ENCODE measurements at regions not wholly inside any gene's neighbourhood (a gene's known extent, or its start where the extent isn't known, plus 50 kb on each side); places are given as distances from the start of the nearest gene placed in this dataset.

DNA sequence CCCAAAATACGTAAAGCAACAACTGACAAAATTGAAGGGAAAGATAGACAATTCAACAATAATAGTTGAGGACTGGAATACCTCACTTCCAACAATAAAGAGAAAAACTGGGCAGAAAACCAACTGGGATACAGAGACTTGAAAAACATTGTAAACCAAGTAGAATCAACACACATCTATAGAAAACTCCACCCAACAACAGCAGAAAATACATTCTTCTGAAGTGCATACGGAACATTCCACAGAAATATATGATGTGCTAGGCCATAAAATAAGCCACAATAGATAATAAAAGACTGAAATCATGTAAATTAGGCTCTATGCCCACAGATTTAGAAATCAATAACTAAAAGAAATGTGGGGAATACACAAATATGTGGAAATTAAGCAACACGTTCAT is 98.4 kb upstream of the THBS1 start:
- Histone ChIP-seq H3K79me2 (replicated peaks; ENCODE audit: insufficient read depth, low read length) (no peaks in the 10 kb centered on the region), H3K27me3 (ENCODE audit: insufficient read depth, low read depth, low read length) (no peaks in the 10 kb centered on the region), H3K9me2 (ENCODE audit: insufficient read depth, low read length) (no peaks in the 10 kb centered on the region), H4K20me1 (ENCODE audit: insufficient read depth) (no peaks in the 10 kb centered on the region), H3F3A (ENCODE audit: insufficient read depth, low read length, poor library complexity, severe bottlenecking) (no peaks in the 10 kb centered on the region), H3K9me3 (ENCODE audit: low read length) (no peaks in the 10 kb centered on the region), H3K9ac (ENCODE audit: low read length) (no peak overlapping the region), H3K27ac (ENCODE audit: low read length) (no peak overlapping the region), H3K36me3 (ENCODE audit: insufficient read depth, low read length) (no peaks in the 10 kb centered on the region), H2AFZ (ENCODE audit: low read depth, low read length) (no peak overlapping the region), H3K4me2 (ENCODE audit: low read length) (no peak overlapping the region), H3K4me3 (ENCODE audit: low read length) (no peak overlapping the region)
- no peak for TF ChIP-seq MXI1 (conservative IDR thresholded peaks at IDR 0.05; ENCODE audit: poor library complexity, severe bottlenecking)
- no peak for TF ChIP-seq TAF1 (IDR thresholded peaks at IDR 0.05; ENCODE audit: low read depth)
- TF ChIP-seq CTCF (IDR thresholded peaks at IDR 0.05; ENCODE audit: poor library complexity, severe bottlenecking), result no peak
- TF ChIP-seq, protein P1, sequence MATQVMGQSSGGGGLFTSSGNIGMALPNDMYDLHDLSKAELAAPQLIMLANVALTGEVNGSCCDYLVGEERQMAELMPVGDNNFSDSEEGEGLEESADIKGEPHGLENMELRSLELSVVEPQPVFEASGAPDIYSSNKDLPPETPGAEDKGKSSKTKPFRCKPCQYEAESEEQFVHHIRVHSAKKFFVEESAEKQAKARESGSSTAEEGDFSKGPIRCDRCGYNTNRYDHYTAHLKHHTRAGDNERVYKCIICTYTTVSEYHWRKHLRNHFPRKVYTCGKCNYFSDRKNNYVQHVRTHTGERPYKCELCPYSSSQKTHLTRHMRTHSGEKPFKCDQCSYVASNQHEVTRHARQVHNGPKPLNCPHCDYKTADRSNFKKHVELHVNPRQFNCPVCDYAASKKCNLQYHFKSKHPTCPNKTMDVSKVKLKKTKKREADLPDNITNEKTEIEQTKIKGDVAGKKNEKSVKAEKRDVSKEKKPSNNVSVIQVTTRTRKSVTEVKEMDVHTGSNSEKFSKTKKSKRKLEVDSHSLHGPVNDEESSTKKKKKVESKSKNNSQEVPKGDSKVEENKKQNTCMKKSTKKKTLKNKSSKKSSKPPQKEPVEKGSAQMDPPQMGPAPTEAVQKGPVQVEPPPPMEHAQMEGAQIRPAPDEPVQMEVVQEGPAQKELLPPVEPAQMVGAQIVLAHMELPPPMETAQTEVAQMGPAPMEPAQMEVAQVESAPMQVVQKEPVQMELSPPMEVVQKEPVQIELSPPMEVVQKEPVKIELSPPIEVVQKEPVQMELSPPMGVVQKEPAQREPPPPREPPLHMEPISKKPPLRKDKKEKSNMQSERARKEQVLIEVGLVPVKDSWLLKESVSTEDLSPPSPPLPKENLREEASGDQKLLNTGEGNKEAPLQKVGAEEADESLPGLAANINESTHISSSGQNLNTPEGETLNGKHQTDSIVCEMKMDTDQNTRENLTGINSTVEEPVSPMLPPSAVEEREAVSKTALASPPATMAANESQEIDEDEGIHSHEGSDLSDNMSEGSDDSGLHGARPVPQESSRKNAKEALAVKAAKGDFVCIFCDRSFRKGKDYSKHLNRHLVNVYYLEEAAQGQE (IDR thresholded peaks at IDR 0.05; ENCODE audit: borderline replicate concordance), result no peak

DNA sequence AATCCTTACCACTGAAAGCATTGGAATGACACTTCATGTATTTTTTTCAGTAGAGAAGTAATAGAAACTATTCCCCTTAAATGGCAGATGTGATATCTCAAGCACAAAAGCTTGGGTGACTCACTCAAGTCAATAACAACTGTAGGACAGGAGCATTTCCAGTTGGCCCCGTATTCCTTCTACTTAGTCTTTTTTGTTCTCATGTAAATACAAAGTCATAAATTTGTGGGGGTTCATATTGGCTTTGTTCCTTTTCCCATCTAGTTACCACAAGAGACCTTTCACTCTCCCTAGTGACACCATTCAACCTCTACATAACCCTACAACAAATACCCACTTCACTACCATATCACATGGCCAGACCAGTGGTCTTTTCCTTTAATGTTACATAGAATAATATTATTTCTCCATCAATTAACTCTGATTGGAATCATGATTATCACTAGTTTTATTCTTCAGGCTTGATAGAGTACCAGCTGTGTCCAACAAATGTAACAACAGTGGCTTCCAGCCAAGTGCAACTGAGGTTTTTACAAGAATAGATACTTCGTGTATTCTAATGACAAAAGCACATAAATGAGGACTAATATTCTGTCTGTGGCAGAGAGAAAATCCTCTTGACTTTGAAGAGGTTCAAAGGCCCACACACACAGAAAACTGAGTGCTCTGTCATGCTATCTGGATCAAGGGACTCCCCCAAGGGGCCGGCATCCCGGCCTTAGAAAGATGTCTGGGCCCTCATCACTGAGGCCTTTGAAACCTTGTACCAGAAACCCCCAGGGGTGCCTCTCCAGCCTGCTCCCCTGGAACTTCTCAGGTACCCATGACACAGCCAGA is 94.0 kb upstream of the THBS1 start:
- Histone ChIP-seq H3K9me3 (ENCODE audit: low read length) (no peaks in the 10 kb centered on the region), H2AFZ (ENCODE audit: low read depth, low read length) (no peak overlapping the region), H3K36me3 (ENCODE audit: insufficient read depth, low read length) (no peaks in the 10 kb centered on the region), H3K4me2 (ENCODE audit: low read length) (no peak overlapping the region), H3K79me2 (replicated peaks; ENCODE audit: insufficient read depth, low read length) (no peaks in the 10 kb centered on the region), H3K4me3 (ENCODE audit: low read length) (no peak overlapping the region), H3K27ac (ENCODE audit: low read length) (no peak overlapping the region), H3K9ac (ENCODE audit: low read length) (no peak overlapping the region), H3F3A (ENCODE audit: insufficient read depth, low read length, poor library complexity, severe bottlenecking) (no peaks in the 10 kb centered on the region), H4K20me1 (ENCODE audit: insufficient read depth) (no peaks in the 10 kb centered on the region), H3K27me3 (ENCODE audit: insufficient read depth, low read depth, low read length) (no peaks in the 10 kb centered on the region), H3K9me2 (ENCODE audit: insufficient read depth, low read length) (no peaks in the 10 kb centered on the region)
- TF ChIP-seq, protein P1 (IDR thresholded peaks at IDR 0.05; ENCODE audit: borderline replicate concordance), result no peak
- TF ChIP-seq POLR2AphosphoS5 (IDR thresholded peaks at IDR 0.05), result no peak
- no peak for TF ChIP-seq MXI1 (conservative IDR thresholded peaks at IDR 0.05; ENCODE audit: poor library complexity, severe bottlenecking)
- no peak for TF ChIP-seq CTCF (IDR thresholded peaks at IDR 0.05; ENCODE audit: poor library complexity, severe bottlenecking)
- no peak for TF ChIP-seq SMC3 (conservative IDR thresholded peaks at IDR 0.05; ENCODE audit: poor library complexity)
- no peak for TF ChIP-seq TAF1 (IDR thresholded peaks at IDR 0.05; ENCODE audit: low read depth)
